ENCODE measurements at regions not wholly inside any gene's neighbourhood (a gene's known extent, or its start where the extent isn't known, plus 50 kb on each side); places are given as distances from the start of the nearest gene placed in this dataset.

DNA sequence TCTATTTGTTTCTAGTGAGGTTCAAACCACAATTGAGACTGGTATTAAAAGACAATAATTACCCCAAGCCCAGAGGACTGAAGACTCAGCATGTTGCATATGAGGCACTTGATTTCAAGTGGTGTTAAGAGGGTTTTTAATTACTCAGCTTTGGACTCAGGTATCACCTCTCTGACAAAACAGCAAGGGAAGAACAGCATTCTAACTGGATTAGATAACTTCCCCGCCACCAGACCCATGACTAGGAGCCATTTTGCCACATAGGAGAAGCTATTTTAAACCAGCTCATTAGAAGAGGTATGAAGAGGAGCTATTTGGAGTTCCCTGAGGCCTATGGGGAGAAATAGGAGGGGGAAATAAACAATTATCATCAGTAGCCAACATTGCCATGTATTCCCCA lies 226.1 kb upstream of the TOX3 start:
- TF ChIP-seq EP300 (IDR thresholded peaks at IDR 0.05; ENCODE audit: borderline replicate concordance in 1 of 2, control insufficient read depth in 1 of 2, low read depth in 2 of 2, low read length in 2 of 2) = no peak
- no peak for TF ChIP-seq FOXM1 (IDR thresholded peaks at IDR 0.05; ENCODE audit: low read depth, low read length)
- TF ChIP-seq, protein P1, sequence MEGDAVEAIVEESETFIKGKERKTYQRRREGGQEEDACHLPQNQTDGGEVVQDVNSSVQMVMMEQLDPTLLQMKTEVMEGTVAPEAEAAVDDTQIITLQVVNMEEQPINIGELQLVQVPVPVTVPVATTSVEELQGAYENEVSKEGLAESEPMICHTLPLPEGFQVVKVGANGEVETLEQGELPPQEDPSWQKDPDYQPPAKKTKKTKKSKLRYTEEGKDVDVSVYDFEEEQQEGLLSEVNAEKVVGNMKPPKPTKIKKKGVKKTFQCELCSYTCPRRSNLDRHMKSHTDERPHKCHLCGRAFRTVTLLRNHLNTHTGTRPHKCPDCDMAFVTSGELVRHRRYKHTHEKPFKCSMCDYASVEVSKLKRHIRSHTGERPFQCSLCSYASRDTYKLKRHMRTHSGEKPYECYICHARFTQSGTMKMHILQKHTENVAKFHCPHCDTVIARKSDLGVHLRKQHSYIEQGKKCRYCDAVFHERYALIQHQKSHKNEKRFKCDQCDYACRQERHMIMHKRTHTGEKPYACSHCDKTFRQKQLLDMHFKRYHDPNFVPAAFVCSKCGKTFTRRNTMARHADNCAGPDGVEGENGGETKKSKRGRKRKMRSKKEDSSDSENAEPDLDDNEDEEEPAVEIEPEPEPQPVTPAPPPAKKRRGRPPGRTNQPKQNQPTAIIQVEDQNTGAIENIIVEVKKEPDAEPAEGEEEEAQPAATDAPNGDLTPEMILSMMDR (IDR thresholded peaks at IDR 0.05 in 2 of 3, conservative IDR thresholded peaks at IDR 0.05 in 1 of 3; ENCODE audit: control insufficient read depth in 2 of 3, extremely low read depth in 1 of 3, insufficient read depth in 1 of 3, low read depth in 3 of 3, low read length in 3 of 3) = no peak
- no peak for TF ChIP-seq NFYB (IDR thresholded peaks at IDR 0.05; ENCODE audit: insufficient read depth, low read depth, low read length)
- TF ChIP-seq CBX5 (IDR thresholded peaks at IDR 0.05; ENCODE audit: low read depth) = no peak
- TF ChIP-seq YY1 (IDR thresholded peaks at IDR 0.05; ENCODE audit: low read depth, low read length) = no peak
- no peak for TF ChIP-seq STAT1 (conservative IDR thresholded peaks at IDR 0.05)
- no peak for TF ChIP-seq MXI1 (IDR thresholded peaks at IDR 0.05; ENCODE audit: low read depth, low read length)
- TF ChIP-seq ZNF274 (IDR thresholded peaks at IDR 0.05; ENCODE audit: insufficient read depth, insufficient read length) = no peak
- no peak for TF ChIP-seq IKZF1 (conservative IDR thresholded peaks at IDR 0.05)
- no peak for TF ChIP-seq USF1 (IDR thresholded peaks at IDR 0.05; ENCODE audit: borderline replicate concordance, extremely low read length, insufficient read depth, low read depth, low read length)
- no peak for TF ChIP-seq ATF7 (IDR thresholded peaks at IDR 0.05; ENCODE audit: low read depth)
- TF ChIP-seq RBBP5 (conservative IDR thresholded peaks at IDR 0.05) = no peak
- no peak for TF ChIP-seq SREBF2 (IDR thresholded peaks at IDR 0.05; ENCODE audit: low read length)

Measured in GM12878 (cell line).